ENCODE measurements at regions not wholly inside any gene's neighbourhood (a gene's known extent, or its start where the extent isn't known, plus 50 kb on each side); places are given as distances from the start of the nearest gene placed in this dataset.

DNA sequence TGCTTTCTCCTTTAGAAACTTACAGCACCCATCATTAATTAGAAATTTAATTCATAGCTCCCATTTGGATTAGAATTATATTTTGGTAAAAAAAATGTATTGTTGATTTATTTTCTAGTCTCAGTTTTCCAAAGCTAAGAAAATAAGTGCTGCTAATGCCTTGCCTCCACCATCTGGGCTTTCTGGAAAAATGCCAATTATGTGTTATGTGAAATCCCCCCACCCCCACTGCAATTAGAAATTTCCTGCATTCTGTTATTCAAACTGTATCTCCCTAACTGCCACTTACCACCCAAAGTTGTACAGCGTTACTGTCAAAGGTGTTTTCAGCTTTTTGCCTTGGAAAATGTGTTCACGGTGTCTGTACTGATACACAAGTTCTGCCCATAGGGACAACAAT is 617.2 kb upstream of the UBE2E2 start:
- CTCF ChIA-PET: no interaction called here

DNA sequence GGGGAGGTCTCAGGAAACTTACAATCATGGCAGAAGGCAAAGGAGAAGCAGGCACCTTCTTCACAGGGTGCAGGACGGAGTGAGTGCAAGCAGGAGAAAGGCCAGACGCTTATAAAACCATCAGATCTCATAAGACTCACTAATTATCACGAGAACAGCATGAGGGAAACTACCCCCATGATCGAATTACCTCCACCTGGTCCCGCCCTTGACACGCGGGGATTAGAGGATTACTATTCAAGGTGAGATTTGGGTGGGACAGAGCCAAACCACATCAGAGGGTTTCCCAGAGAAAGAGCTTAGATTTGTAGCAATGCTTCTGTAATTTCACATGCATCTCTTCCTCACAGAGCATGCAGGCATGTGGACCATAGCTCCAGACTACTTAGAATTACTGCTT is 615.7 kb upstream of the UBE2E2 start:
- H3K9me3 ChIP-seq (ENCODE audit: control insufficient read depth, insufficient read depth, low read depth, low read length): no peaks in the 10 kb centered on the region
- POLR2A ChIA-PET: no interaction called here
- no peaks in the 10 kb centered on the region for H3K4me1 ChIP-seq (ENCODE audit: control insufficient read depth, insufficient read depth, low read length)
- H3K36me3 ChIP-seq (ENCODE audit: control insufficient read depth in 2 of 2, insufficient read depth in 1 of 2, low read length in 2 of 2): no peaks in the 10 kb centered on the region
- CTCF ChIA-PET: no interaction called here
- H3K27ac ChIP-seq (ENCODE audit: extremely low read depth, low read depth, low read length): no peak overlapping the region
- no peak overlapping the region for H3K4me3 ChIP-seq (ENCODE audit: low read depth, low read length)
- no peak for TF ChIP-seq ZNF555 (tag by site-specific recombination; conservative IDR thresholded peaks at IDR 0.05)
- TF ChIP-seq ZNF133 (tag by site-specific recombination; IDR thresholded peaks at IDR 0.05): no peak
- TF ChIP-seq ZNF114 (tag by site-specific recombination; IDR thresholded peaks at IDR 0.05): no peak
- TF ChIP-seq, protein P1, sequence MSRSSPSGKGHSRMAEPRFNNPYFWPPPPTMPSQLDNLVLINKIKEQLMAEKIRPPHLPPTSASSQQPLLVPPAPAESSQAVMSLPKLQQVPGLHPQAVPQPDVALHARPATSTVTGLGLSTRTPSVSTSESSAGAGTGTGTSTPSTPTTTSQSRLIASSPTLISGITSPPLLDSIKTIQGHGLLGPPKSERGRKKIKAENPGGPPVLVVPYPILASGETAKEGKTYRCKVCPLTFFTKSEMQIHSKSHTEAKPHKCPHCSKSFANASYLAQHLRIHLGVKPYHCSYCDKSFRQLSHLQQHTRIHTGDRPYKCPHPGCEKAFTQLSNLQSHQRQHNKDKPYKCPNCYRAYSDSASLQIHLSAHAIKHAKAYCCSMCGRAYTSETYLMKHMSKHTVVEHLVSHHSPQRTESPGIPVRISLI (tag by site-specific recombination; IDR thresholded peaks at IDR 0.05): no peak
- no peak for TF ChIP-seq ZNF791 (tag by site-specific recombination; IDR thresholded peaks at IDR 0.05)
- TF ChIP-seq ZXDB (tag by site-specific recombination; IDR thresholded peaks at IDR 0.05): no peak
- TF ChIP-seq ZNF155 (tag by site-specific recombination; IDR thresholded peaks at IDR 0.05): no peak
- no peak for TF ChIP-seq ZNF777 (tag by site-specific recombination; IDR thresholded peaks at IDR 0.05; ENCODE audit: borderline replicate concordance)
- TF ChIP-seq ZNF169 (tag by site-specific recombination; IDR thresholded peaks at IDR 0.05): no peak

More for the DNA sequence above, 617.2 kb upstream of the UBE2E2 start:
- no peaks in the 10 kb centered on the region for H3K36me3 ChIP-seq (ENCODE audit: control insufficient read depth in 2 of 2, insufficient read depth in 1 of 2, low read length in 2 of 2)
- H3K9me3 ChIP-seq (ENCODE audit: control insufficient read depth, insufficient read depth, low read depth, low read length): no peaks in the 10 kb centered on the region
- POLR2A ChIA-PET: no interaction called here
- no peaks in the 10 kb centered on the region for H3K4me1 ChIP-seq (ENCODE audit: control insufficient read depth, insufficient read depth, low read length)
- TF ChIP-seq, protein P2, sequence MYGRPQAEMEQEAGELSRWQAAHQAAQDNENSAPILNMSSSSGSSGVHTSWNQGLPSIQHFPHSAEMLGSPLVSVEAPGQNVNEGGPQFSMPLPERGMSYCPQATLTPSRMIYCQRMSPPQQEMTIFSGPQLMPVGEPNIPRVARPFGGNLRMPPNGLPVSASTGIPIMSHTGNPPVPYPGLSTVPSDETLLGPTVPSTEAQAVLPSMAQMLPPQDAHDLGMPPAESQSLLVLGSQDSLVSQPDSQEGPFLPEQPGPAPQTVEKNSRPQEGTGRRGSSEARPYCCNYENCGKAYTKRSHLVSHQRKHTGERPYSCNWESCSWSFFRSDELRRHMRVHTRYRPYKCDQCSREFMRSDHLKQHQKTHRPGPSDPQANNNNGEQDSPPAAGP (tag by site-specific recombination; IDR thresholded peaks at IDR 0.05): no peak
- no peak for TF ChIP-seq ZNF350 (tag by site-specific recombination; IDR thresholded peaks at IDR 0.05)
- no peak for TF ChIP-seq ZNF146 (tag by site-specific recombination; IDR thresholded peaks at IDR 0.05)
- TF ChIP-seq ZNF157 (tag by site-specific recombination; IDR thresholded peaks at IDR 0.05): no peak
- no peak for TF ChIP-seq HIC1 (tag by site-specific recombination; IDR thresholded peaks at IDR 0.05)
- no peak for TF ChIP-seq ZNF423 (tag by site-specific recombination; IDR thresholded peaks at IDR 0.05)
- no peak for TF ChIP-seq EGR2 (tag by site-specific recombination; IDR thresholded peaks at IDR 0.05; ENCODE audit: low read depth)
- no peak for TF ChIP-seq ZNF155 (tag by site-specific recombination; IDR thresholded peaks at IDR 0.05)
- TF ChIP-seq REPIN1 (tag by site-specific recombination; IDR thresholded peaks at IDR 0.05; ENCODE audit: low read depth): no peak
- no peak for TF ChIP-seq ZNF645 (tag by site-specific recombination; IDR thresholded peaks at IDR 0.05)
- TF ChIP-seq ZNF169 (tag by site-specific recombination; IDR thresholded peaks at IDR 0.05): no peak
- TF ChIP-seq, protein P3, sequence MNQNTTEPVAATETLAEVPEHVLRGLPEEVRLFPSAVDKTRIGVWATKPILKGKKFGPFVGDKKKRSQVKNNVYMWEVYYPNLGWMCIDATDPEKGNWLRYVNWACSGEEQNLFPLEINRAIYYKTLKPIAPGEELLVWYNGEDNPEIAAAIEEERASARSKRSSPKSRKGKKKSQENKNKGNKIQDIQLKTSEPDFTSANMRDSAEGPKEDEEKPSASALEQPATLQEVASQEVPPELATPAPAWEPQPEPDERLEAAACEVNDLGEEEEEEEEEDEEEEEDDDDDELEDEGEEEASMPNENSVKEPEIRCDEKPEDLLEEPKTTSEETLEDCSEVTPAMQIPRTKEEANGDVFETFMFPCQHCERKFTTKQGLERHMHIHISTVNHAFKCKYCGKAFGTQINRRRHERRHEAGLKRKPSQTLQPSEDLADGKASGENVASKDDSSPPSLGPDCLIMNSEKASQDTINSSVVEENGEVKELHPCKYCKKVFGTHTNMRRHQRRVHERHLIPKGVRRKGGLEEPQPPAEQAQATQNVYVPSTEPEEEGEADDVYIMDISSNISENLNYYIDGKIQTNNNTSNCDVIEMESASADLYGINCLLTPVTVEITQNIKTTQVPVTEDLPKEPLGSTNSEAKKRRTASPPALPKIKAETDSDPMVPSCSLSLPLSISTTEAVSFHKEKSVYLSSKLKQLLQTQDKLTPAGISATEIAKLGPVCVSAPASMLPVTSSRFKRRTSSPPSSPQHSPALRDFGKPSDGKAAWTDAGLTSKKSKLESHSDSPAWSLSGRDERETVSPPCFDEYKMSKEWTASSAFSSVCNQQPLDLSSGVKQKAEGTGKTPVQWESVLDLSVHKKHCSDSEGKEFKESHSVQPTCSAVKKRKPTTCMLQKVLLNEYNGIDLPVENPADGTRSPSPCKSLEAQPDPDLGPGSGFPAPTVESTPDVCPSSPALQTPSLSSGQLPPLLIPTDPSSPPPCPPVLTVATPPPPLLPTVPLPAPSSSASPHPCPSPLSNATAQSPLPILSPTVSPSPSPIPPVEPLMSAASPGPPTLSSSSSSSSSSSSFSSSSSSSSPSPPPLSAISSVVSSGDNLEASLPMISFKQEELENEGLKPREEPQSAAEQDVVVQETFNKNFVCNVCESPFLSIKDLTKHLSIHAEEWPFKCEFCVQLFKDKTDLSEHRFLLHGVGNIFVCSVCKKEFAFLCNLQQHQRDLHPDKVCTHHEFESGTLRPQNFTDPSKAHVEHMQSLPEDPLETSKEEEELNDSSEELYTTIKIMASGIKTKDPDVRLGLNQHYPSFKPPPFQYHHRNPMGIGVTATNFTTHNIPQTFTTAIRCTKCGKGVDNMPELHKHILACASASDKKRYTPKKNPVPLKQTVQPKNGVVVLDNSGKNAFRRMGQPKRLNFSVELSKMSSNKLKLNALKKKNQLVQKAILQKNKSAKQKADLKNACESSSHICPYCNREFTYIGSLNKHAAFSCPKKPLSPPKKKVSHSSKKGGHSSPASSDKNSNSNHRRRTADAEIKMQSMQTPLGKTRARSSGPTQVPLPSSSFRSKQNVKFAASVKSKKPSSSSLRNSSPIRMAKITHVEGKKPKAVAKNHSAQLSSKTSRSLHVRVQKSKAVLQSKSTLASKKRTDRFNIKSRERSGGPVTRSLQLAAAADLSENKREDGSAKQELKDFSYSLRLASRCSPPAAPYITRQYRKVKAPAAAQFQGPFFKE (tag by site-specific recombination; IDR thresholded peaks at IDR 0.05; ENCODE audit: borderline replicate concordance): no peak
- no peak for TF ChIP-seq ZNF707 (tag by site-specific recombination; IDR thresholded peaks at IDR 0.05)
- no peak overlapping the region for H3K27ac ChIP-seq (ENCODE audit: extremely low read depth, low read depth, low read length)
- H3K4me3 ChIP-seq (ENCODE audit: low read depth, low read length): no peak overlapping the region

All from HEK293 (cell line).